Cardiac fibroblast (primary cell): ENCODE measurements at regions not wholly inside any gene's neighbourhood (a gene's known extent, or its start where the extent isn't known, plus 50 kb on each side); places are given as distances from the start of the nearest gene placed in this dataset.

Experiments used
- DNase-seq, 2 donors: peaks; one replicate each; pipeline versions ENCODE4 v3.0.0 to v3.0.0-alpha.2; 2010; ENCODE audit warnings: low read depth in 2 of 2
- H3K4me3 ChIP-seq, 2 donors: replicated peaks in 1 of 2; 1 replicate in 1 of 2; 2 replicates in 1 of 2; pipeline ENCODE4 v1.5.1; 2011; ENCODE audit warnings: low read depth in 2 of 2, low read length in 2 of 2, mild to moderate bottlenecking in 2 of 2, moderate library complexity in 1 of 2
- CTCF ChIP-seq: IDR thresholded peaks from one replicate; pipeline ENCODE4 v1.5.1; 2011; ENCODE audit warnings: low read depth, mild to moderate bottlenecking, low read length, inconsistent platforms

DNA sequence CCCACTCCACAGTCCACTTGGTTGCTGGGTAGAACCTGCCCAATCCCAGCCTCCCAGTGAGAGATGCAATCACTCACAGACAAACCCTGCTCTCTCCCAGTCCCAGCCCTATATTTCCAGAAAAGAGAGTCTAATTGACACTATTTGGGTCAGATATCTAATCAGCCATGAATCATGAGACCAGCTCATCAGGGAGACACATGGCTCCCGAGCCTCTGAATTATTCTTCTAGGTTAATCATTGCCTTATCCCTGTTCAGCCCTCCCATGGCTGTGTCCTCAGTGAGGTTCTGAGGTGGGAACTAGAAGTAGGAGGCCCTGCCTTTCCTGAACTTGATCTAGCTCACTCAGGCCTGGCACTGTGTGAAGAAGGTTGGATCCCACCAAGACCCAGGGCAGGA lies 49.9 kb upstream of the ZC3H12A start:
- no peak for TF ChIP-seq CTCF
- DNase-seq = no peak
- H3K4me3 ChIP-seq = no peak overlapping the region
